ENCODE measurements at regions not wholly inside any gene's neighbourhood (a gene's known extent, or its start where the extent isn't known, plus 50 kb on each side); places are given as distances from the start of the nearest gene placed in this dataset.

GRCh38 chr2:43068041-43068533 is 158.3 kb downstream of the ZFP36L2 start:
- TF ChIP-seq CTCF (IDR thresholded peaks at IDR 0.05; ENCODE audit: low read depth, low read length, poor library complexity, severe bottlenecking), result no peak
- TF ChIP-seq EZH2phosphoT487 (IDR thresholded peaks at IDR 0.05; ENCODE audit: borderline replicate concordance, low read length), result no peak
